ENCODE measurements at regions not wholly inside any gene's neighbourhood (a gene's known extent, or its start where the extent isn't known, plus 50 kb on each side); places are given as distances from the start of the nearest gene placed in this dataset.

DNA sequence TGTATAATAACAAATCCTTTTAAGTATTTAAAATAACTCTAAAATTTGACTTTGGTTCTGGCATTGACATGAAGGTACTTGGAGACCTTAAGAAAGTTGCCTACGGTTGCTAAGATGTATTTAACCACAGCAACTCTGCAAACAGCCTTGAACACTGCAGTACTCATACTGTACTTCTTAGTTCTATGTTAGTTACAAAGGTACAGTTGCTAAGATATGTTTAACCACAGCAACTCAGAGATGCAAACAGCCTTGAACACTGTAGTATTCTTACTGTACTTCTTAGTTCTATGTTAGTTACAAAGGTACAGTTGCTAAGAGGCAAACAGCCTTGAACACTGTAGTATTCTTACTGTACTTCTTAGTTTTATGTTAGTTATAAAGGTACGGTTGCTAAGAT, 268.3 kb upstream of the MIR17HG start:
- H3K27me3 Mint-ChIP-seq: no peaks in the 10 kb centered on the region
- H3K27ac Mint-ChIP-seq: no peak overlapping the region
- peaks cover 3% of the 10 kb centered on the region for H3K9me3 Mint-ChIP-seq
- no peak for DNase-seq (ENCODE audit: extremely low spot score, unreplicated experiment)
- no peak overlapping the region for H3K4me3 Mint-ChIP-seq
- peaks cover 5% of the 10 kb centered on the region for H3K36me3 Mint-ChIP-seq
- H3K4me1 Mint-ChIP-seq (ENCODE audit: unreplicated experiment): peaks cover 5% of the 10 kb centered on the region
- TF ChIP-seq, protein P1, sequence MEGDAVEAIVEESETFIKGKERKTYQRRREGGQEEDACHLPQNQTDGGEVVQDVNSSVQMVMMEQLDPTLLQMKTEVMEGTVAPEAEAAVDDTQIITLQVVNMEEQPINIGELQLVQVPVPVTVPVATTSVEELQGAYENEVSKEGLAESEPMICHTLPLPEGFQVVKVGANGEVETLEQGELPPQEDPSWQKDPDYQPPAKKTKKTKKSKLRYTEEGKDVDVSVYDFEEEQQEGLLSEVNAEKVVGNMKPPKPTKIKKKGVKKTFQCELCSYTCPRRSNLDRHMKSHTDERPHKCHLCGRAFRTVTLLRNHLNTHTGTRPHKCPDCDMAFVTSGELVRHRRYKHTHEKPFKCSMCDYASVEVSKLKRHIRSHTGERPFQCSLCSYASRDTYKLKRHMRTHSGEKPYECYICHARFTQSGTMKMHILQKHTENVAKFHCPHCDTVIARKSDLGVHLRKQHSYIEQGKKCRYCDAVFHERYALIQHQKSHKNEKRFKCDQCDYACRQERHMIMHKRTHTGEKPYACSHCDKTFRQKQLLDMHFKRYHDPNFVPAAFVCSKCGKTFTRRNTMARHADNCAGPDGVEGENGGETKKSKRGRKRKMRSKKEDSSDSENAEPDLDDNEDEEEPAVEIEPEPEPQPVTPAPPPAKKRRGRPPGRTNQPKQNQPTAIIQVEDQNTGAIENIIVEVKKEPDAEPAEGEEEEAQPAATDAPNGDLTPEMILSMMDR (conservative IDR thresholded peaks at IDR 0.05): no peak

DNA sequence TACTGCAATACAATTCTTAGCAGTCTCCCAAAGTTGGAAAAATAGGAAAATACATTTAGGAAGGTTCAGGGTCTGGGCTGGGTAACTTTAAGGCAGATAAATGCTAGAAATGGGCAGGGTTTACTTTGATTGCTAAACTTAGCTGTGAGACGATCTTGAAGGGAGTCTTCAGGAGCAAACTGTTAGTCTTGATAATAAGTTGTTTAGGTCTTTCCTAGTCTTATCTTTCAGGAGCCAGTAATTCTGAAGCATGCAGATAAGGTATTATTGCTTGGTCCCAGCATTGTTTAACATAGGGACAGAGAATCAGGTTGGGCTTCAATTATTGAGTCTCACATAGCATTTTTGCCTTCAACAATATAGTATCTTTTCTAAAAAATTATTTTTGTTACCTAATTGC, 262.4 kb upstream of the MIR17HG start:
- DNase-seq (ENCODE audit: extremely low spot score, unreplicated experiment): no peak
- H3K27ac Mint-ChIP-seq: no peak overlapping the region
- H3K27me3 Mint-ChIP-seq: no peaks in the 10 kb centered on the region
- peaks cover 3% of the 10 kb centered on the region for H3K9me3 Mint-ChIP-seq
- H3K36me3 Mint-ChIP-seq: no peaks in the 10 kb centered on the region
- TF ChIP-seq, protein P1 (conservative IDR thresholded peaks at IDR 0.05): no peak
- H3K4me1 Mint-ChIP-seq (ENCODE audit: unreplicated experiment): peaks cover 18% of the 10 kb centered on the region
- H3K4me3 Mint-ChIP-seq: no peak overlapping the region

DNA sequence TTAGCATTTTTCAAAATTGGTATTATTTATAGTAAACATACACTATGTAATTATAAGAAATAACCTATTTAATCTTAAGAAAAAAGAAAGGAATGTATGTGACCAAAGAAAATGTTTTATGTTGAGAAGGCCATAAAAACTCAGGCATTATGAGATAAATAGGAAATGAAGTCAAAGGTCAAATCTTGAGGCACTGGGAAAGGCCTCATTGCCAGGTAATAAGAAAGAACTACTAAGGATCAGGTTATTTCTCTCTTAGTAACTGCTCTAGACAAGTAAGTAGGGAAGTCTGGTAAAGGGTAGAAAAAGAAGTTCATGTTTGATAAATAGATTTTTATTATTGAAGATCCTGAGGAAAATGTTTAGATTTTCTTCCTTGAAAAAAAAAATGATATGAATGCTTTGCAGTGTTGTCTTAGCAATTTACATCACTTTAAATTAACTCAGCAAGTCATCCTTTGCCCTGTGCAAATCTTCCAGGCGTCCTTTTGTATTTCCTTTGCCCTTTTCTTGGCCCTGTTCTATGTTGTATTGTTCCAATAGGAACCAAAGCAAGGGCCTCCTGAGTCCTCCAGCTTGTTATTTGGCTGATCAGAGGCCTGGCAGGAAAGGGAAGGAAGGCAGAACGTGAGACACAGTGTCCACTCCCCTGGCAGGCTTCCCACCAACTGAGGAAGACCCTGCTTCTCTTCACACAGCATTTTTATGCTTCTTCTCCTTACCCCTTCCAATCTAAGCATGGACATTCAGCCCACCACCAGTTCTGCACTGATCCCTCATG, 260.4 kb upstream of the MIR17HG start:
- no peak for DNase-seq (ENCODE audit: extremely low spot score, unreplicated experiment)
- Mint-ChIP-seq H3K4me1 (ENCODE audit: unreplicated experiment) (peaks cover 18% of the 10 kb centered on the region), H3K9me3 (no peaks in the 10 kb centered on the region), H3K36me3 (no peaks in the 10 kb centered on the region), H3K27me3 (no peaks in the 10 kb centered on the region), H3K4me3 (no peak overlapping the region), H3K27ac (no peak overlapping the region)
- TF ChIP-seq, protein P1 (conservative IDR thresholded peaks at IDR 0.05): no peak

DNA sequence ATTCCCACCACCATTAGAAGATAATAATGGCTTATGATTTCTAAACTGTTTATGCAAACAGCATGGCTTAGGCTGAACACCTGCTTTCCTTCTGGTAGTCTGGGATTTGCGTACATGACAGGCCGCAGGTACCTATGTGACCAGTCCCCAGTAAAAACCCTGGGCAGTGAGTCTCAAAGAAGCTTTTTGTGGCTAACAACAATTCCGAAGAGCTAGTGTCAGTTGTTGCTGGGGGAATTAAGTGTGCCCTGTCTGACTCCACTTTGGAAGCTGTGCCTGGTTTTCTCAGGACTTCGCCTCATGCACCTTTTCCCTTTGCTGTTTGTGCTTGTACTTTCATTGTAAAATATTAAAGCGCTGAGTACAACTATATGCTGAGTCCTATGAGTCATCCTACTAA, 250.2 kb upstream of the MIR17HG start:
- H3K36me3 Mint-ChIP-seq: no peaks in the 10 kb centered on the region
- no peak overlapping the region for H3K4me3 Mint-ChIP-seq
- no peak for DNase-seq (ENCODE audit: extremely low spot score, unreplicated experiment)
- peaks cover 8% of the 10 kb centered on the region for H3K9me3 Mint-ChIP-seq
- TF ChIP-seq, protein P1 (conservative IDR thresholded peaks at IDR 0.05): no peak
- H3K27ac Mint-ChIP-seq: no peak overlapping the region
- peaks cover 7% of the 10 kb centered on the region for H3K4me1 Mint-ChIP-seq (ENCODE audit: unreplicated experiment)
- H3K27me3 Mint-ChIP-seq: no peaks in the 10 kb centered on the region

DNA sequence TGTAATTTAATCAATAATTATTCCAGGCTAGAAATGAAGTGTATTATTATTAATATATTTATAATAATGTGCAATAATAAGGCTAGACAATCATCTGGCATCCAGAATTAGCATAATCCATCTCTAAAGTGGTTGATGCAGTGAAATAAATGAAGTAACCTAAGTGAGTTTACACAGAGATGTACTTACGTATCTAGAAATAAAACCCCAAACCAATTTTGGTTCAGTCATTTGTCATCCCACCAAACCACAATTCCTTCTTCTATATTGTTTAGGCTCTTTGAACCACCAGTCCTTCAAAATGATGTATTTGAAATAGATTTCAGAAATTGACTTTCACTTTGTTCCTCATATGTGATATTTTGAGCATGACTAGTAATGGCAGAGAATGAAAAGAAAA, 247.6 kb upstream of the MIR17HG start:
- Mint-ChIP-seq H3K36me3 (peaks cover 5% of the 10 kb centered on the region), H3K27me3 (no peaks in the 10 kb centered on the region), H3K4me1 (ENCODE audit: unreplicated experiment) (peaks cover 5% of the 10 kb centered on the region), H3K9me3 (peaks cover 9% of the 10 kb centered on the region), H3K4me3 (no peak overlapping the region), H3K27ac (no peak overlapping the region)
- DNase-seq (ENCODE audit: extremely low spot score, unreplicated experiment): no peak
- TF ChIP-seq, protein P1 (conservative IDR thresholded peaks at IDR 0.05): no peak

Measured in type B pancreatic cell (in vitro differentiated cells).